Glomerular visceral epithelial cell (primary cell): ENCODE measurements at regions not wholly inside any gene's neighbourhood (a gene's known extent, or its start where the extent isn't known, plus 50 kb on each side); places are given as distances from the start of the nearest gene placed in this dataset.
A peak's percentile ranks its signal among the peaks of the same experiment; 100 is the strongest.
"Not testable (repeated sequence)": the region's sequence is repeated elsewhere in the genome, so short reads cannot be mapped to it uniquely, and the experiment has no call there.

Experiments
- DNase-seq: peaks from one replicate; pipeline ENCODE4 v3.0.0-alpha.2; 2016; ENCODE audit errors: extremely low spot score

GRCh38 chr1:219863816-219864215, 64.5 kb downstream of the SLC30A10 start:
- DNase-seq = not testable (repeated sequence)

- no peak for DNase-seq
Measured at GRCh38 chr1:219862366-219862765, 66.0 kb downstream of the SLC30A10 start.

GRCh38 chr1:219858980-219859379, 69.4 kb downstream of the SLC30A10 start:
- DNase-seq = no peak

- DNase-seq = no peak
Measured at GRCh38 chr1:219847215-219847855, 81.0 kb downstream of the SLC30A10 start.

GRCh38 chr1:219839595-219839994, 88.8 kb downstream of the SLC30A10 start:
- not testable (repeated sequence) for DNase-seq

GRCh38 chr1:219837994-219838294, 90.4 kb downstream of the SLC30A10 start:
- DNase-seq = no peak

GRCh38 chr1:219837274-219837993, 90.9 kb downstream of the SLC30A10 start:
- DNase-seq = peak; percentile 53

GRCh38 chr1:219834314-219834917, 93.9 kb downstream of the SLC30A10 start:
- DNase-seq = no peak

- no peak for DNase-seq
Measured at GRCh38 chr1:219833214-219833815, 95.0 kb downstream of the SLC30A10 start.

GRCh38 chr1:219826290-219826689, 102.1 kb downstream of the SLC30A10 start:
- no peak for DNase-seq

- DNase-seq = no peak
Measured at GRCh38 chr1:219825355-219825754, 103.0 kb downstream of the SLC30A10 start.

GRCh38 chr1:219824338-219824737, 104.0 kb downstream of the SLC30A10 start:
- no peak for DNase-seq

- DNase-seq = no peak
Measured at GRCh38 chr1:219820551-219820950, 107.8 kb downstream of the SLC30A10 start.

- DNase-seq = no peak
Measured at GRCh38 chr1:219817914-219818313, 110.4 kb downstream of the SLC30A10 start.

GRCh38 chr1:219813294-219813693, 115.1 kb downstream of the SLC30A10 start:
- DNase-seq = no peak

GRCh38 chr1:219812491-219813203, 115.7 kb downstream of the SLC30A10 start:
- DNase-seq = peak; percentile 67

GRCh38 chr1:219812086-219812485, 116.3 kb downstream of the SLC30A10 start:
- DNase-seq = no peak

GRCh38 chr1:219810451-219810850, 117.9 kb downstream of the SLC30A10 start:
- DNase-seq = no peak

- DNase-seq = no peak
Measured at GRCh38 chr1:219808790-219809189, 119.6 kb downstream of the SLC30A10 start.

GRCh38 chr1:219806642-219807041, 121.7 kb downstream of the SLC30A10 start:
- no peak for DNase-seq

- DNase-seq = no peak
Measured at GRCh38 chr1:219806020-219806419, 122.3 kb downstream of the SLC30A10 start.

- no peak for DNase-seq
Measured at GRCh38 chr1:219805191-219805590, 123.2 kb downstream of the SLC30A10 start.
